Neural progenitor cell (in vitro differentiated cells): ENCODE measurements at regions not wholly inside any gene's neighbourhood (a gene's known extent, or its start where the extent isn't known, plus 50 kb on each side); places are given as distances from the start of the nearest gene placed in this dataset.

Experiments used
- EZH2phosphoT487 ChIP-seq: fragments of 200-600 bp; sonication (generic); IDR thresholded peaks from 2 replicates; pipeline ENCODE4 v1.6.1; 2017; ENCODE audit warnings: antibody characterized with exemption
- TF ChIP-seq, protein P1 (sequence below): fragments of 200-600 bp; sonication (generic); IDR thresholded peaks from 2 replicates; pipeline ENCODE4 v1.5.1; 2017; ENCODE audit warnings: antibody characterized with exemption, mild to moderate bottlenecking

DNA sequence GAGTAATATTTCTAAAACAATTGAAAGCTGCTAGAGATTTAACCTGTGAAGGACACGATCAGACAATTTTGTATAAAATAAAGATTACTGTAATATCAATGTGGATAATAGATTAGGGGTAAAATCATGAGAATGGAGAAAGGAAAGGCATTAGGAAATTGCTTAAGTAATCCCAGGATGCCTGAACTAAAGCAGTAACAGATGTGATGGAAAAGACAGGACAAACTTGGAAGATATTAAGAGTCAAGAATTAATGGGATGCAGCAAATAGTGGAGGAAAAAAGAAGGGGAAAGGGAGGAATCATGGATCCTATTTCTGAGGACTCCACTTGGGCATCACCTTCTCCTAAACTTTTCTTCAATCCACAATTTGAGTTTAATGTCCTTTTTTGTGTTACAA lies 437.1 kb upstream of the PMFBP1 start:
- TF ChIP-seq, protein P1, sequence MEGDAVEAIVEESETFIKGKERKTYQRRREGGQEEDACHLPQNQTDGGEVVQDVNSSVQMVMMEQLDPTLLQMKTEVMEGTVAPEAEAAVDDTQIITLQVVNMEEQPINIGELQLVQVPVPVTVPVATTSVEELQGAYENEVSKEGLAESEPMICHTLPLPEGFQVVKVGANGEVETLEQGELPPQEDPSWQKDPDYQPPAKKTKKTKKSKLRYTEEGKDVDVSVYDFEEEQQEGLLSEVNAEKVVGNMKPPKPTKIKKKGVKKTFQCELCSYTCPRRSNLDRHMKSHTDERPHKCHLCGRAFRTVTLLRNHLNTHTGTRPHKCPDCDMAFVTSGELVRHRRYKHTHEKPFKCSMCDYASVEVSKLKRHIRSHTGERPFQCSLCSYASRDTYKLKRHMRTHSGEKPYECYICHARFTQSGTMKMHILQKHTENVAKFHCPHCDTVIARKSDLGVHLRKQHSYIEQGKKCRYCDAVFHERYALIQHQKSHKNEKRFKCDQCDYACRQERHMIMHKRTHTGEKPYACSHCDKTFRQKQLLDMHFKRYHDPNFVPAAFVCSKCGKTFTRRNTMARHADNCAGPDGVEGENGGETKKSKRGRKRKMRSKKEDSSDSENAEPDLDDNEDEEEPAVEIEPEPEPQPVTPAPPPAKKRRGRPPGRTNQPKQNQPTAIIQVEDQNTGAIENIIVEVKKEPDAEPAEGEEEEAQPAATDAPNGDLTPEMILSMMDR, result no peak
- TF ChIP-seq EZH2phosphoT487, result no peak
